ENCODE measurements at regions not wholly inside any gene's neighbourhood (a gene's known extent, or its start where the extent isn't known, plus 50 kb on each side); places are given as distances from the start of the nearest gene placed in this dataset.

- no peaks in the 10 kb centered on the region for H3K27me3 ChIP-seq (replicated peaks; ENCODE audit: control insufficient read depth, insufficient read depth, low read length)
- H3K4me3 ChIP-seq (replicated peaks; ENCODE audit: low read depth, low read length), result no peak overlapping the region
- no peak for DNase-seq (ENCODE audit: extremely low read depth, insufficient read length)
- no peak for TF ChIP-seq CTCF (IDR thresholded peaks at IDR 0.05; ENCODE audit: insufficient read depth, low read length, poor library complexity, severe bottlenecking)
- no peaks in the 10 kb centered on the region for H3K36me3 ChIP-seq (ENCODE audit: control insufficient read depth, insufficient read depth, low read length)
These were observed 590.4 kb downstream of the PDCD6IP start for GRCh38 chr3:34388830-34389229.

GRCh38 chr3:34394978-34395748, 596.7 kb downstream of the PDCD6IP start:
- no peak for DNase-seq (ENCODE audit: extremely low read depth, insufficient read length)
- TF ChIP-seq CTCF (IDR thresholded peaks at IDR 0.05; ENCODE audit: insufficient read depth, low read length, poor library complexity, severe bottlenecking), result no peak
- Histone ChIP-seq H3K27me3 (replicated peaks; ENCODE audit: control insufficient read depth, insufficient read depth, low read length) (no peaks in the 10 kb centered on the region), H3K4me3 (replicated peaks; ENCODE audit: low read depth, low read length) (no peak overlapping the region), H3K36me3 (ENCODE audit: control insufficient read depth, insufficient read depth, low read length) (no peaks in the 10 kb centered on the region)

GRCh38 chr3:34396288-34396687, 597.9 kb downstream of the PDCD6IP start:
- H3K36me3 ChIP-seq (ENCODE audit: control insufficient read depth, insufficient read depth, low read length), result no peaks in the 10 kb centered on the region
- no peaks in the 10 kb centered on the region for H3K27me3 ChIP-seq (replicated peaks; ENCODE audit: control insufficient read depth, insufficient read depth, low read length)
- TF ChIP-seq CTCF (IDR thresholded peaks at IDR 0.05; ENCODE audit: insufficient read depth, low read length, poor library complexity, severe bottlenecking), result no peak
- H3K4me3 ChIP-seq (replicated peaks; ENCODE audit: low read depth, low read length), result no peak overlapping the region
- no peak for DNase-seq (ENCODE audit: extremely low read depth, insufficient read length)

GRCh38 chr3:34396956-34397355, 598.5 kb downstream of the PDCD6IP start:
- no peak overlapping the region for H3K4me3 ChIP-seq (replicated peaks; ENCODE audit: low read depth, low read length)
- no peak for TF ChIP-seq CTCF (IDR thresholded peaks at IDR 0.05; ENCODE audit: insufficient read depth, low read length, poor library complexity, severe bottlenecking)
- no peak for DNase-seq (ENCODE audit: extremely low read depth, insufficient read length)
- H3K36me3 ChIP-seq (ENCODE audit: control insufficient read depth, insufficient read depth, low read length), result no peaks in the 10 kb centered on the region
- H3K27me3 ChIP-seq (replicated peaks; ENCODE audit: control insufficient read depth, insufficient read depth, low read length), result no peaks in the 10 kb centered on the region

- no peaks in the 10 kb centered on the region for H3K36me3 ChIP-seq (ENCODE audit: control insufficient read depth, insufficient read depth, low read length)
- no peak for TF ChIP-seq CTCF (IDR thresholded peaks at IDR 0.05; ENCODE audit: insufficient read depth, low read length, poor library complexity, severe bottlenecking)
- no peak for DNase-seq (ENCODE audit: extremely low read depth, insufficient read length)
These were observed 601.0 kb downstream of the PDCD6IP start for GRCh38 chr3:34399401-34399800.

GRCh38 chr3:34405159-34405558, 606.7 kb downstream of the PDCD6IP start:
- Histone ChIP-seq H3K27me3 (replicated peaks; ENCODE audit: control insufficient read depth, insufficient read depth, low read length) (no peaks in the 10 kb centered on the region), H3K4me3 (replicated peaks; ENCODE audit: low read depth, low read length) (no peak overlapping the region), H3K36me3 (ENCODE audit: control insufficient read depth, insufficient read depth, low read length) (no peaks in the 10 kb centered on the region)
- no peak for TF ChIP-seq CTCF (IDR thresholded peaks at IDR 0.05; ENCODE audit: insufficient read depth, low read length, poor library complexity, severe bottlenecking)
- no peak for DNase-seq (ENCODE audit: extremely low read depth, insufficient read length)

More at GRCh38 chr3:34399401-34399800, 601.0 kb downstream of the PDCD6IP start:
- H3K4me3 ChIP-seq (replicated peaks; ENCODE audit: low read depth, low read length), result no peak overlapping the region
- no peaks in the 10 kb centered on the region for H3K27me3 ChIP-seq (replicated peaks; ENCODE audit: control insufficient read depth, insufficient read depth, low read length)

Data from GM06990 (cell line).